IMR-90 (cell line): ENCODE measurements at regions not wholly inside any gene's neighbourhood (a gene's known extent, or its start where the extent isn't known, plus 50 kb on each side); places are given as distances from the start of the nearest gene placed in this dataset.

Experiments
- CHD1 ChIP-seq: IDR thresholded peaks from 2 replicates; pipeline ENCODE4 v1.6.1; 2012; ENCODE audit warnings: low read depth, low read length, improper control_type of control experiment
- CTCF ChIP-seq: conservative IDR thresholded peaks from 2 replicates; pipeline ENCODE4 v1.5.1; 2012; ENCODE audit warnings: mild to moderate bottlenecking, low read depth, low read length, improper control_type of control experiment
- MAFK ChIP-seq: IDR thresholded peaks from 2 replicates; pipeline ENCODE4 v1.6.1; 2012; ENCODE audit warnings: low read depth, low read length, improper control_type of control experiment
- MXI1 ChIP-seq: IDR thresholded peaks from 2 replicates; pipeline ENCODE4 v1.6.1; 2012; ENCODE audit warnings: low read depth, mild to moderate bottlenecking, low read length, moderate library complexity, borderline replicate concordance
- POLR2A ChIP-seq: IDR thresholded peaks from 2 replicates; pipeline ENCODE4 v1.6.1; 2012; ENCODE audit warnings: mild to moderate bottlenecking, low read depth, low read length
- RFX5 ChIP-seq: IDR thresholded peaks from 2 replicates; pipeline ENCODE4 v1.8.0; 2012; ENCODE audit warnings: low read depth, mild to moderate bottlenecking, low read length, moderate library complexity
- SMC3 ChIP-seq: fragments of 150-350 bp; IDR thresholded peaks from 2 replicates; pipeline ENCODE4 v1.6.1; 2016; ENCODE audit warnings: low read depth, mild to moderate bottlenecking, antibody characterized with exemption, low read length, moderate library complexity

- TF ChIP-seq POLR2A (no peak), CTCF (no peak), MAFK (no peak), SMC3 (no peak), RFX5 (no peak), CHD1 (no peak), MXI1 (no peak)
These were observed 224.1 kb downstream of the BTG1 start for GRCh38 chr12:91921555-91921954.
